Posterior cingulate gyrus (tissue), 11 donors: ENCODE measurements at regions not wholly inside any gene's neighbourhood (a gene's known extent, or its start where the extent isn't known, plus 50 kb on each side); places are given as distances from the start of the nearest gene placed in this dataset.

ENCODE experiments used
- DNase-seq, 10 donors: peaks; one replicate each; pipeline versions ENCODE4 v3.0.0 to v3.0.0-alpha.2; 2020 to 2021; ENCODE audit warnings: mixed read lengths in 3 of 10
- intact Hi-C: fragments of 100-400 bp; cut with DNase I; formaldehyde crosslinking; loops from one replicate; pipeline ENCODE4 v1.15.1; 2023

GRCh38 chr21:26747216-26747615, 98.0 kb downstream of the ADAMTS1 start:
- no peak for DNase-seq
- intact Hi-C loops, result no loop called here

GRCh38 chr21:26743524-26743923, 101.7 kb downstream of the ADAMTS1 start:
- intact Hi-C loops, result no loop called here
- DNase-seq, result peak in 4 of 10 donors; percentile 17 to 78 (median 24)

- intact Hi-C loops, result no loop called here
- no peak for DNase-seq
These were observed 106.0 kb downstream of the ADAMTS1 start for GRCh38 chr21:26739189-26739588.

GRCh38 chr21:26736449-26736848, 108.8 kb downstream of the ADAMTS1 start:
- intact Hi-C loops, result no loop called here
- no peak for DNase-seq

- DNase-seq, result peak in 9 of 10 donors; percentile 33 to 89 (median 60)
- intact Hi-C loops, result no loop called here
These were observed 112.6 kb downstream of the ADAMTS1 start for GRCh38 chr21:26732432-26733221.

- intact Hi-C loops, result loop anchor here (5.0 to 10.0 kb wide), 2 partner anchors 837 to 1115 kb away; partner anchors contain the start of gene MRPL39
- DNase-seq, result peak in 7 of 10 donors; percentile 27 to 92 (median 60)
These were observed 125.5 kb downstream of the ADAMTS1 start for GRCh38 chr21:26719750-26720149.

GRCh38 chr21:26717146-26717739, 128.0 kb downstream of the ADAMTS1 start:
- intact Hi-C loops, result loop anchor here (2.0 to 10.0 kb wide), 4 partner anchors 544 to 1112 kb away; partner anchors contain the start of gene MRPL39

GRCh38 chr21:26715878-26716506, 129.2 kb downstream of the ADAMTS1 start:
- intact Hi-C loops, result loop anchor here (2.0 to 10.0 kb wide), 4 partner anchors 543 to 1111 kb away; partner anchors contain the start of gene MRPL39

More at GRCh38 chr21:26717146-26717739, 128.0 kb downstream of the ADAMTS1 start:
- no peak for DNase-seq

GRCh38 chr21:26715116-26715515, 130.1 kb downstream of the ADAMTS1 start:
- intact Hi-C loops, result loop anchor here (5.0 to 10.0 kb wide), 2 partner anchors 833 to 1110 kb away; partner anchors contain the start of gene MRPL39
- DNase-seq, result no peak

More at GRCh38 chr21:26715878-26716506, 129.2 kb downstream of the ADAMTS1 start:
- peak in 7 of 10 donors; percentile 39 to 93 (median 60) for DNase-seq

GRCh38 chr21:26710155-26710554, 135.1 kb downstream of the ADAMTS1 start:
- DNase-seq, result peak in 5 of 10 donors; percentile 13 to 89 (median 77)
- intact Hi-C loops, result loop anchor here (10.0 kb wide), 1 partner anchor 1105 kb away; the partner anchor contains the start of gene MRPL39

GRCh38 chr21:26709090-26709489, 136.0 kb upstream of the CYYR1 start:
- no peak for DNase-seq
- intact Hi-C loops, result no loop called here

- DNase-seq, result no peak
- intact Hi-C loops, result no loop called here
These were observed 135.2 kb upstream of the CYYR1 start for GRCh38 chr21:26708223-26708800.

- intact Hi-C loops, result no loop called here
- no peak for DNase-seq
These were observed 134.2 kb upstream of the CYYR1 start for GRCh38 chr21:26707246-26707645.

- intact Hi-C loops, result no loop called here
- DNase-seq, result peak in 1 of 10 donors; percentile 41
These were observed 125.3 kb upstream of the CYYR1 start for GRCh38 chr21:26698416-26698815.

- no peak for DNase-seq
- intact Hi-C loops, result no loop called here
These were observed 118.3 kb upstream of the CYYR1 start for GRCh38 chr21:26691416-26691815.

- intact Hi-C loops, result no loop called here
- DNase-seq, result no peak
These were observed 113.6 kb upstream of the CYYR1 start for GRCh38 chr21:26686705-26687104.

- intact Hi-C loops, result no loop called here
These were observed 113.2 kb upstream of the CYYR1 start for GRCh38 chr21:26686278-26686677.

GRCh38 chr21:26684889-26685288, 111.8 kb upstream of the CYYR1 start:
- intact Hi-C loops, result no loop called here
- no peak for DNase-seq

More at GRCh38 chr21:26686278-26686677, 113.2 kb upstream of the CYYR1 start:
- no peak for DNase-seq

- intact Hi-C loops, result no loop called here
- no peak for DNase-seq
These were observed 110.9 kb upstream of the CYYR1 start for GRCh38 chr21:26683996-26684395.

GRCh38 chr21:26679284-26679683, 106.2 kb upstream of the CYYR1 start:
- intact Hi-C loops, result no loop called here
- no peak for DNase-seq
